ENCODE measurements at regions not wholly inside any gene's neighbourhood (a gene's known extent, or its start where the extent isn't known, plus 50 kb on each side); places are given as distances from the start of the nearest gene placed in this dataset.
A peak's percentile ranks its signal among the peaks of the same experiment; 100 is the strongest.

GRCh38 chr9:118318770-118319431, 614.7 kb downstream of the TLR4 start:
- no peak for DNase-seq

GRCh38 chr9:118321788-118322187, 617.6 kb downstream of the TLR4 start:
- DNase-seq, result no peak

- DNase-seq, result no peak
Observed at GRCh38 chr9:118324706-118325105, 620.5 kb downstream of the TLR4 start.

GRCh38 chr9:118325757-118326156, 621.6 kb downstream of the TLR4 start:
- DNase-seq, result no peak

GRCh38 chr9:118326326-118326725, 622.1 kb downstream of the TLR4 start:
- DNase-seq, result no peak

- DNase-seq, result no peak
Observed at GRCh38 chr9:118330191-118330986, 626.2 kb downstream of the TLR4 start.

- peak; percentile 40 for DNase-seq
Observed at GRCh38 chr9:118331622-118332045, 627.4 kb downstream of the TLR4 start.

GRCh38 chr9:118336250-118336942, 632.2 kb downstream of the TLR4 start:
- DNase-seq, result no peak

GRCh38 chr9:118336943-118337330, 632.7 kb downstream of the TLR4 start:
- no peak for DNase-seq

- DNase-seq, result no peak
Observed at GRCh38 chr9:118360036-118360435, 655.8 kb downstream of the TLR4 start.

GRCh38 chr9:118362123-118362522, 657.9 kb downstream of the TLR4 start:
- DNase-seq, result no peak

- no peak for DNase-seq
Observed at GRCh38 chr9:118362596-118362995, 658.4 kb downstream of the TLR4 start.

- no peak for DNase-seq
Observed at GRCh38 chr9:118364266-118365106, 660.3 kb downstream of the TLR4 start.

- DNase-seq, result no peak
Observed at GRCh38 chr9:118366228-118366627, 662.0 kb downstream of the TLR4 start.

- DNase-seq, result no peak
Observed at GRCh38 chr9:118367383-118367782, 663.2 kb downstream of the TLR4 start.

GRCh38 chr9:118384531-118385100, 680.4 kb downstream of the TLR4 start:
- no peak for DNase-seq

- DNase-seq, result no peak
Observed at GRCh38 chr9:118395415-118395814, 691.2 kb downstream of the TLR4 start.

GRCh38 chr9:118401546-118401945, 697.3 kb downstream of the TLR4 start:
- DNase-seq, result no peak

GRCh38 chr9:118414676-118415075, 710.5 kb downstream of the TLR4 start:
- no peak for DNase-seq

- DNase-seq, result no peak
Observed at GRCh38 chr9:118418887-118419565, 714.8 kb downstream of the TLR4 start.

GRCh38 chr9:118419676-118420075, 715.5 kb downstream of the TLR4 start:
- no peak for DNase-seq

- no peak for DNase-seq
Observed at GRCh38 chr9:118422508-118422907, 718.3 kb downstream of the TLR4 start.
